SW 1271 (cell line): ENCODE measurements at regions not wholly inside any gene's neighbourhood (a gene's known extent, or its start where the extent isn't known, plus 50 kb on each side); places are given as distances from the start of the nearest gene placed in this dataset.

Experiments
- DNase-seq, 2 experiments: peaks; one replicate each; lab custom pipeline; 2025; lab: John Stamatoyannopoulos, UW

GRCh38 chr13:65881561-65882155 is 1348.5 kb downstream of the PCDH9 start:
- DNase-seq = no peak

GRCh38 chr13:65875031-65875430 is 1355.1 kb downstream of the PCDH9 start:
- DNase-seq = no peak

GRCh38 chr13:65872448-65872847 is 1357.7 kb downstream of the PCDH9 start:
- no peak for DNase-seq

GRCh38 chr13:65868884-65869283 is 1361.3 kb downstream of the PCDH9 start:
- no peak for DNase-seq

GRCh38 chr13:65868099-65868498 is 1362.0 kb downstream of the PCDH9 start:
- no peak for DNase-seq

GRCh38 chr13:65866138-65866537 is 1364.0 kb downstream of the PCDH9 start:
- no peak for DNase-seq

- no peak for DNase-seq
These were observed 1364.9 kb downstream of the PCDH9 start for GRCh38 chr13:65865206-65865605.

GRCh38 chr13:65864039-65864438 is 1366.1 kb downstream of the PCDH9 start:
- DNase-seq = no peak

- DNase-seq = no peak
These were observed 1369.8 kb downstream of the PCDH9 start for GRCh38 chr13:65860306-65860705.

- DNase-seq = no peak
These were observed 1372.1 kb downstream of the PCDH9 start for GRCh38 chr13:65857942-65858565.

GRCh38 chr13:65856431-65856830 is 1373.7 kb downstream of the PCDH9 start:
- DNase-seq = no peak

GRCh38 chr13:65855242-65855805 is 1374.8 kb downstream of the PCDH9 start:
- DNase-seq = no peak

- DNase-seq = no peak
These were observed 1375.7 kb downstream of the PCDH9 start for GRCh38 chr13:65854431-65854830.

GRCh38 chr13:65844266-65844841 is 1385.8 kb downstream of the PCDH9 start:
- no peak for DNase-seq

- no peak for DNase-seq
These were observed 1386.8 kb downstream of the PCDH9 start for GRCh38 chr13:65843314-65843731.

- no peak for DNase-seq
These were observed 1389.0 kb downstream of the PCDH9 start for GRCh38 chr13:65841156-65841555.

- DNase-seq = no peak
These were observed 1394.1 kb downstream of the PCDH9 start for GRCh38 chr13:65836066-65836465.

- DNase-seq = no peak
These were observed 1395.2 kb downstream of the PCDH9 start for GRCh38 chr13:65834897-65835296.

GRCh38 chr13:65830411-65831205 is 1399.5 kb downstream of the PCDH9 start:
- no peak for DNase-seq

GRCh38 chr13:65829241-65830008 is 1400.7 kb downstream of the PCDH9 start:
- DNase-seq = no peak

GRCh38 chr13:65826657-65827056 is 1403.5 kb downstream of the PCDH9 start:
- no peak for DNase-seq

GRCh38 chr13:65825039-65825438 is 1405.1 kb downstream of the PCDH9 start:
- no peak for DNase-seq
